ENCODE measurements at regions not wholly inside any gene's neighbourhood (a gene's known extent, or its start where the extent isn't known, plus 50 kb on each side); places are given as distances from the start of the nearest gene placed in this dataset.
"Not testable (repeated sequence)": the region's sequence is repeated elsewhere in the genome, so short reads cannot be mapped to it uniquely, and the experiment has no call there.

DNA sequence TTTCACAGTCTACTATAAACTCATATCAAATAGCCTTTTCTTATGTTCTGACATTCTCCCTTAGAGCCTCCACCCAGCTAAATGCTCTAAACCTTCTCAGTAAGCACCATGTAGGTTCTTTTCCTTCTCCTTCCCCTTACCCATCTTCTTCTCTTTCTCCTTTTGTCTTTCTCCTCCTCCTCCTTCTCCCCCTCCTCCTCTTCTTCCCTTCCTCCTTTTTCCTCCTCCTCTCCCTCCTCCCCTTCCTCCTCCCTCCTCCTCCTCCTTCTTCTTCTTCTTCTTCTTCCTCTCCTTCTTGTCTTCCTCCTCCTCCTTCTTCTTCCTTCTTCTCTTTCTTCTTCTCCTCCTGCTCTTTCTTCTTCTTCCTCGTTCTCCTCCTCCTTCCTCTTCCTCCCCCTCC lies 85.2 kb upstream of the KCNAB1 start:
- no peaks in the 10 kb centered on the region for H3K9me3 ChIP-seq
- H3K27me3 ChIP-seq = no peaks in the 10 kb centered on the region
- no peaks in the 10 kb centered on the region for H3K4me1 ChIP-seq
- TF ChIP-seq CTCF (IDR thresholded peaks at IDR 0.05; ENCODE audit: low read depth, low read length) = no peak
- no peak overlapping the region for H3K4me3 ChIP-seq (ENCODE audit: low read depth, low read length)
- no peaks in the 10 kb centered on the region for H3K36me3 ChIP-seq
- DNase-seq = no peak

- H3K4me3 ChIP-seq (ENCODE audit: low read depth, low read length) = no peak overlapping the region
- no peaks in the 10 kb centered on the region for H3K36me3 ChIP-seq
- no peak for DNase-seq
- no peaks in the 10 kb centered on the region for H3K27me3 ChIP-seq
- no peaks in the 10 kb centered on the region for H3K4me1 ChIP-seq
- no peak for TF ChIP-seq CTCF (IDR thresholded peaks at IDR 0.05; ENCODE audit: low read depth, low read length)
- H3K9me3 ChIP-seq = no peaks in the 10 kb centered on the region
Observed at GRCh38 chr3:156036258-156037053, 83.9 kb upstream of the KCNAB1 start.

DNA sequence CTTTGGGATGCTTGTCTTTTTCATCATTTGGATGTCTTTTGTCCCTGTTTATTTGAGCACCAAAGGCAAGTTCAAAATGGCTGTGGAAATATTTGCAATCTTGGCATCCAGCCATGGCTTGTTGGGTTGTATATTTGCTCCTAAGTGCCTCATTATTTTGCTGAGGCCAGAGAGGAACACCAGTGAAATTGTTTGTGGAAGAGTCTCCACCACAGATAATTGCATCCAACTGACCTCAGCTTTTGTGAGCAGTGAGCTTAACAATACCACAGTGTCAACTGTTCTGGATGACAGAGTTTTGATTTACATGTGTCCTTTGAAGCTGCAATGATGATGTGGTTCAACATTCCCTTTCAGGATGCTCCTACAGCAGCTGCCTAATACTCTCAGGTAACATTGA lies 83.0 kb upstream of the KCNAB1 start:
- Histone ChIP-seq H3K9me3 (no peaks in the 10 kb centered on the region), H3K36me3 (no peaks in the 10 kb centered on the region), H3K4me1 (no peaks in the 10 kb centered on the region), H3K27me3 (no peaks in the 10 kb centered on the region), H3K4me3 (ENCODE audit: low read depth, low read length) (no peak overlapping the region)
- no peak for DNase-seq
- TF ChIP-seq CTCF (IDR thresholded peaks at IDR 0.05; ENCODE audit: low read depth, low read length) = no peak

DNA sequence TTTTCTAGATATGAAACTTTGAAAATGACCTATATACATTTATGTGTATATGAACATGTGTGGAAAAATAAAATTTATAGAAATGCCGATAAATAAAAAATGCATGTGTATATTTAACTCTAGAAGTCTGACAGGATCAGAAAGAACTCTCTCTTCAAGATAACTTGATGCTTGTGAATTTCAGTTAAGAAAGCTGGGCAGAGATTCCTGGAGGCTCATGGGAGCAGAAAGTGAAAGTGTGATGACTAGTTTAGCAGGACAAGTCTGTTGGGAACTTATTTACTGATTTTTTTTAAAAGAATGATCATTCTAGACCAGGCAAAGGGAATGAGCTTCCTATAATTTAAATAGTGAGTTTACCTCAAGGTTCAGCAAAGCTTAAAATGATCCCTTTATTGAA lies 81.5 kb upstream of the KCNAB1 start:
- no peaks in the 10 kb centered on the region for H3K27me3 ChIP-seq
- no peaks in the 10 kb centered on the region for H3K9me3 ChIP-seq
- no peak overlapping the region for H3K4me3 ChIP-seq (ENCODE audit: low read depth, low read length)
- H3K4me1 ChIP-seq = no peaks in the 10 kb centered on the region
- no peaks in the 10 kb centered on the region for H3K36me3 ChIP-seq
- no peak for TF ChIP-seq CTCF (IDR thresholded peaks at IDR 0.05; ENCODE audit: low read depth, low read length)
- no peak for DNase-seq

- TF ChIP-seq CTCF (IDR thresholded peaks at IDR 0.05; ENCODE audit: low read depth, low read length) = no peak
- Histone ChIP-seq H3K4me3 (ENCODE audit: low read depth, low read length) (no peak overlapping the region), H3K4me1 (no peaks in the 10 kb centered on the region), H3K9me3 (peaks cover 3% of the 10 kb centered on the region; the same call in 1 of the 2 replicates), H3K27me3 (no peaks in the 10 kb centered on the region), H3K36me3 (no peaks in the 10 kb centered on the region)
- no peak for DNase-seq
Observed at GRCh38 chr3:156040041-156040440, 80.3 kb upstream of the KCNAB1 start.

GRCh38 chr3:156041216-156041841 lies 79.0 kb upstream of the KCNAB1 start:
- H3K9me3 ChIP-seq; H3K27me3 ChIP-seq; H3K4me3 ChIP-seq (ENCODE audit: low read depth, low read length); H3K36me3 ChIP-seq; H3K4me1 ChIP-seq; DNase-seq: not testable (repeated sequence)

DNA sequence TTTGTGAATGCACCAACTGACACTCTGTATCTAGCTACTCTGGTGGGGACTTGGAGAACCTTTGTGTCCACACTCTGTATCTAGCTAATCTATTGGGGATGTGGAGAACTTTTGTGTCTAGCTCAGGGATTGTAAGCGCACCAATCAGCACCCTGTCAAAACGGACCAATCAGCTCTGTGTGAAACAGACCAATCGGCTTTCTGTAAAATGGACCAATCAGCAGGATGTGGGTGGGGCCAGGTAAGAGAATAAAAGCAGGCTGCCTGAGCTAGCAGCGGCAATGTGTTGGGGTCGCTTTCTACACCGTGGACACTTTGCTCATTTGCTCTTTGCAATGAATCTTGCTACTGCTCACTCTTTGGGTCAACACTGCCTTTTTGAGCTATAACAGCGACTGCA lies 78.5 kb upstream of the KCNAB1 start:
- not testable (repeated sequence) for H3K4me1 ChIP-seq; H3K9me3 ChIP-seq; H3K27me3 ChIP-seq; DNase-seq; H3K4me3 ChIP-seq (ENCODE audit: low read depth, low read length); H3K36me3 ChIP-seq

All from BE2C (cell line).